Astrocyte (in vitro differentiated cells and primary cell): ENCODE measurements at regions not wholly inside any gene's neighbourhood (a gene's known extent, or its start where the extent isn't known, plus 50 kb on each side); places are given as distances from the start of the nearest gene placed in this dataset.
A peak's percentile ranks its signal among the peaks of the same experiment; 100 is the strongest.
"Not testable (repeated sequence)": the region's sequence is repeated elsewhere in the genome, so short reads cannot be mapped to it uniquely, and the experiment has no call there.

ENCODE experiments used
- DNase-seq: peaks from one replicate; pipeline ENCODE4 v3.0.0-alpha.2; 2010; ENCODE audit warnings: low read depth
- FAIRE-seq: peaks from 2 replicates; lab custom pipeline; 2011; peaks lifted over from hg19 to GRCh38; lab: Jason Lieb, UNC
- H2AFZ ChIP-seq: 2 replicates; pipeline ENCODE4 v1.6.0; 2012; ENCODE audit warnings: low read depth, low read length, inconsistent platforms
- H3K27ac ChIP-seq: 2 replicates; pipeline ENCODE4 v1.5.1; 2011; ENCODE audit warnings: low read depth, low read length, inconsistent platforms
- H3K27me3 ChIP-seq: 2 replicates; pipeline ENCODE4 v1.6.0; 2011; ENCODE audit warnings: low read length, inconsistent platforms; ENCODE audit not compliant: insufficient read depth
- H3K36me3 ChIP-seq: 2 replicates; pipeline ENCODE4 v1.5.1; 2011; ENCODE audit warnings: low read length, inconsistent platforms; ENCODE audit not compliant: insufficient read depth
- H3K4me1 ChIP-seq: 2 replicates; pipeline ENCODE4 v1.5.1; 2011; ENCODE audit warnings: low read length, inconsistent platforms; ENCODE audit not compliant: insufficient read depth
- H3K4me2 ChIP-seq: 2 replicates; pipeline ENCODE4 v1.6.0; 2012; ENCODE audit warnings: low read length, inconsistent platforms
- H3K4me3 ChIP-seq: 2 replicates; pipeline ENCODE4 v1.5.1; 2011; ENCODE audit warnings: low read depth, mild to moderate bottlenecking, low read length, inconsistent platforms; ENCODE audit not compliant: insufficient read depth
- H3K79me2 ChIP-seq: 2 replicates; pipeline ENCODE4 v1.6.0; 2012; ENCODE audit warnings: mild to moderate bottlenecking, low read length, inconsistent platforms; ENCODE audit not compliant: insufficient read depth
- H3K9ac ChIP-seq: 2 replicates; pipeline ENCODE4 v1.6.0; 2012; ENCODE audit warnings: mild to moderate bottlenecking, low read length, inconsistent platforms
- H3K9me3 ChIP-seq: 2 replicates; pipeline ENCODE4 v1.5.1; 2012; ENCODE audit warnings: low read depth, mild to moderate bottlenecking, low read length, inconsistent platforms; ENCODE audit not compliant: insufficient read depth
- H4K20me1 ChIP-seq: 2 replicates; pipeline ENCODE4 v1.6.0; 2012; ENCODE audit warnings: low read length, inconsistent platforms; ENCODE audit not compliant: insufficient read depth
- H3K27ac Mint-ChIP-seq: one replicate; pipeline ENCODE4 v1.8.0; 2021; ENCODE audit warnings: mild to moderate bottlenecking, mixed read lengths; ENCODE audit not compliant: unreplicated experiment
- H3K27me3 Mint-ChIP-seq: one replicate; pipeline ENCODE4 v1.8.0; 2021; ENCODE audit warnings: low read depth, mixed read lengths; ENCODE audit not compliant: unreplicated experiment
- H3K36me3 Mint-ChIP-seq: one replicate; pipeline ENCODE4 v1.8.0; 2021; ENCODE audit warnings: low read depth, mixed read lengths; ENCODE audit not compliant: unreplicated experiment
- H3K4me1 Mint-ChIP-seq: one replicate; pipeline ENCODE4 v1.8.0; 2021; ENCODE audit warnings: low read depth, mixed read lengths; ENCODE audit not compliant: unreplicated experiment
- H3K4me3 Mint-ChIP-seq: one replicate; pipeline ENCODE4 v1.8.0; 2021; ENCODE audit warnings: mild to moderate bottlenecking, moderate library complexity, mixed read lengths; ENCODE audit not compliant: unreplicated experiment
- H3K9me3 Mint-ChIP-seq: one replicate; pipeline ENCODE4 v1.8.0; 2021; ENCODE audit warnings: mild to moderate bottlenecking, mixed read lengths; ENCODE audit not compliant: unreplicated experiment
- EZH2 ChIP-seq: IDR thresholded peaks from 2 replicates; pipeline ENCODE4 v1.6.1; 2012; ENCODE audit warnings: mild to moderate bottlenecking, low read length, inconsistent platforms; ENCODE audit not compliant: insufficient read depth
- TF ChIP-seq, protein P1 (sequence below): IDR thresholded peaks from 2 replicates; pipeline ENCODE4 v1.5.1; 2011; ENCODE audit warnings: low read depth, mild to moderate bottlenecking, inconsistent platforms, low read length, moderate library complexity; ENCODE audit not compliant: insufficient read depth

DNA sequence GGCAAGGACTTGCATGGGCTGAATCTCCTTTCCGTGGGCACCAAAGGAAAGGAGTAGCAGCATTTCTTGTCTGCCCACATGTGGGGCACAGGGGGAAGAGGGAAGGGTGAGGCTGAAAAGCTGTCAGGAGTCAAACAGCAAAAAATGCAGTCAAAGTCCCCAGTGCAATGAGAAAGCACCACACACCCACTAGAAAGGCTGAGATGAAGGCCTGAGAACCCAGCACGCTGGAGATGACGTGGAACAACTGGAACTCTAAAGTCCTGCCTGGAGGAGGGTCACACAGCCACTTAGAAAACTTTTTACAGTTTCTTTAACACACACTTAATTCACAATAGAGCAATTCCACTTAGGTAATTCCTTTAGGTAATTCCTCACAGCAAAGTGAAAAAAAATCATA lies 94.6 kb upstream of the IGFBPL1 start:
- no peaks in the 10 kb centered on the region for H4K20me1 ChIP-seq
- no peaks in the 10 kb centered on the region for H3K9me3 Mint-ChIP-seq
- no peaks in the 10 kb centered on the region for H3K79me2 ChIP-seq
- peaks cover 2% of the 10 kb centered on the region for H3K27me3 Mint-ChIP-seq
- no peak overlapping the region for H2AFZ ChIP-seq
- H3K27me3 ChIP-seq: no peaks in the 10 kb centered on the region
- no peak overlapping the region for H3K27ac Mint-ChIP-seq
- H3K4me1 Mint-ChIP-seq: no peaks in the 10 kb centered on the region
- FAIRE-seq (no peak), DNase-seq (no peak)
- H3K4me3 Mint-ChIP-seq: no peak overlapping the region
- H3K27ac ChIP-seq: no peak overlapping the region
- no peaks in the 10 kb centered on the region for H3K36me3 ChIP-seq
- H3K4me2 ChIP-seq: no peak overlapping the region
- no peaks in the 10 kb centered on the region for H3K9me3 ChIP-seq
- H3K4me1 ChIP-seq: no peaks in the 10 kb centered on the region
- H3K9ac ChIP-seq: no peak overlapping the region
- no peaks in the 10 kb centered on the region for H3K36me3 Mint-ChIP-seq
- TF ChIP-seq, protein P1, sequence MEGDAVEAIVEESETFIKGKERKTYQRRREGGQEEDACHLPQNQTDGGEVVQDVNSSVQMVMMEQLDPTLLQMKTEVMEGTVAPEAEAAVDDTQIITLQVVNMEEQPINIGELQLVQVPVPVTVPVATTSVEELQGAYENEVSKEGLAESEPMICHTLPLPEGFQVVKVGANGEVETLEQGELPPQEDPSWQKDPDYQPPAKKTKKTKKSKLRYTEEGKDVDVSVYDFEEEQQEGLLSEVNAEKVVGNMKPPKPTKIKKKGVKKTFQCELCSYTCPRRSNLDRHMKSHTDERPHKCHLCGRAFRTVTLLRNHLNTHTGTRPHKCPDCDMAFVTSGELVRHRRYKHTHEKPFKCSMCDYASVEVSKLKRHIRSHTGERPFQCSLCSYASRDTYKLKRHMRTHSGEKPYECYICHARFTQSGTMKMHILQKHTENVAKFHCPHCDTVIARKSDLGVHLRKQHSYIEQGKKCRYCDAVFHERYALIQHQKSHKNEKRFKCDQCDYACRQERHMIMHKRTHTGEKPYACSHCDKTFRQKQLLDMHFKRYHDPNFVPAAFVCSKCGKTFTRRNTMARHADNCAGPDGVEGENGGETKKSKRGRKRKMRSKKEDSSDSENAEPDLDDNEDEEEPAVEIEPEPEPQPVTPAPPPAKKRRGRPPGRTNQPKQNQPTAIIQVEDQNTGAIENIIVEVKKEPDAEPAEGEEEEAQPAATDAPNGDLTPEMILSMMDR: no peak
- TF ChIP-seq EZH2: no peak
- H3K4me3 ChIP-seq: no peak overlapping the region

- not testable (repeated sequence) for H3K9me3 Mint-ChIP-seq, H3K9me3 ChIP-seq, H3K36me3 Mint-ChIP-seq, H3K4me1 Mint-ChIP-seq, H3K36me3 ChIP-seq, H3K27me3 Mint-ChIP-seq, H3K27ac Mint-ChIP-seq, H3K4me1 ChIP-seq, H3K27ac ChIP-seq, H2AFZ ChIP-seq, H3K9ac ChIP-seq, H3K4me3 Mint-ChIP-seq, H3K4me3 ChIP-seq, H3K79me2 ChIP-seq, H3K27me3 ChIP-seq, H4K20me1 ChIP-seq
- H3K4me2 ChIP-seq: peak overlapping the region; percentile 4
- FAIRE-seq: peak; percentile 93
- peak; percentile 12 for DNase-seq
Measured at GRCh38 chr9:38516273-38516672, 92.0 kb upstream of the IGFBPL1 start.

DNA sequence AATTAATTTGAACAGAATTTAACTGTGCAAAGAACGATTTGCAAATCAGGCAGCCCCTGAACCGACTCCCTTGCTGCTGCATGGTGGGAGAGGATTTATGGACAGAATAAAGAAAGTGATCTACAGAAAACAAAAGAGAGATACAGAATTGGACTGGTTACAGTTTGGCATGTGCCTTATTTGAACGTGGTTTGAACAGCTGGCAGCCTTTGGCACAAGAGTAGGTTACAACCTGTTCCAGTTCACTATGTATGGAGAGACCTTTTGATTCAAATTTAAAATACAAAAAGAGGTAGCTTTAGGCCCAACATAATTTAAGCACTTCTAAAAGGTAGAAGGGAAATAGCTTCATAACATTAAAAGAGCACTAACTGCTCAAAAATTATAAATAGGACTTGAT lies 90.8 kb upstream of the IGFBPL1 start:
- H3K27ac Mint-ChIP-seq, H3K27me3 Mint-ChIP-seq, FAIRE-seq, H3K9me3 ChIP-seq, H3K4me1 Mint-ChIP-seq, H3K4me1 ChIP-seq, H3K4me3 ChIP-seq, H2AFZ ChIP-seq, H3K27me3 ChIP-seq, H4K20me1 ChIP-seq, H3K4me2 ChIP-seq, H3K4me3 Mint-ChIP-seq, H3K79me2 ChIP-seq, H3K27ac ChIP-seq, H3K9me3 Mint-ChIP-seq, H3K9ac ChIP-seq, DNase-seq, H3K36me3 ChIP-seq, H3K36me3 Mint-ChIP-seq: not testable (repeated sequence)

- H3K4me1 ChIP-seq, H3K27ac Mint-ChIP-seq, H3K79me2 ChIP-seq, H3K36me3 ChIP-seq, H3K9ac ChIP-seq, H3K9me3 Mint-ChIP-seq, H3K27me3 ChIP-seq, DNase-seq, H3K36me3 Mint-ChIP-seq, H3K27me3 Mint-ChIP-seq, FAIRE-seq, H3K4me2 ChIP-seq, H2AFZ ChIP-seq, H3K4me3 ChIP-seq, H3K4me3 Mint-ChIP-seq, H3K4me1 Mint-ChIP-seq, H3K9me3 ChIP-seq, H3K27ac ChIP-seq, H4K20me1 ChIP-seq: not testable (repeated sequence)
Measured at GRCh38 chr9:38510340-38510739, 86.1 kb upstream of the IGFBPL1 start.
